Endothelial cell of umbilical vein (primary cell): ENCODE measurements at regions not wholly inside any gene's neighbourhood (a gene's known extent, or its start where the extent isn't known, plus 50 kb on each side); places are given as distances from the start of the nearest gene placed in this dataset.

Source experiments
- EZH2 ChIP-seq: IDR thresholded peaks from 2 replicates; pipeline ENCODE4 v1.6.1; 2012; ENCODE audit warnings: borderline replicate concordance, low read depth, mild to moderate bottlenecking, moderate library complexity, low read length, inconsistent platforms; ENCODE audit not compliant: severe bottlenecking
- MYC ChIP-seq: IDR thresholded peaks from one replicate; pipeline ENCODE4 v1.6.1; 2011; ENCODE audit warnings: mild to moderate bottlenecking, low read depth, low read length
- POLR2A ChIP-seq: IDR thresholded peaks from 2 replicates; pipeline ENCODE4 v1.6.1; 2012; ENCODE audit warnings: low read depth, mild to moderate bottlenecking, control low read depth, low read length
- POLR2AphosphoS5 ChIP-seq: IDR thresholded peaks from 2 replicates; pipeline ENCODE4 v1.6.1; 2012; ENCODE audit warnings: low read depth, mild to moderate bottlenecking, control low read depth, low read length, moderate library complexity; ENCODE audit not compliant: insufficient read depth
- TF ChIP-seq, protein P1 (sequence below), 2 donors: IDR thresholded peaks; 1 replicate in 1 of 2; 2 replicates in 1 of 2; pipeline ENCODE4 v1.5.1; 2011; ENCODE audit warnings: low read length in 2 of 2, mild to moderate bottlenecking in 2 of 2, moderate library complexity in 2 of 2, control low read depth in 1 of 2, inconsistent platforms in 1 of 2, low read depth in 1 of 2; ENCODE audit not compliant: insufficient read depth in 1 of 2; ENCODE audit errors: extremely low read depth in 1 of 2
- TF ChIP-seq, protein P2 (sequence below): IDR thresholded peaks from 2 replicates; pipeline ENCODE4 v1.6.1; 2011; ENCODE audit not compliant: insufficient read depth, insufficient read length

DNA sequence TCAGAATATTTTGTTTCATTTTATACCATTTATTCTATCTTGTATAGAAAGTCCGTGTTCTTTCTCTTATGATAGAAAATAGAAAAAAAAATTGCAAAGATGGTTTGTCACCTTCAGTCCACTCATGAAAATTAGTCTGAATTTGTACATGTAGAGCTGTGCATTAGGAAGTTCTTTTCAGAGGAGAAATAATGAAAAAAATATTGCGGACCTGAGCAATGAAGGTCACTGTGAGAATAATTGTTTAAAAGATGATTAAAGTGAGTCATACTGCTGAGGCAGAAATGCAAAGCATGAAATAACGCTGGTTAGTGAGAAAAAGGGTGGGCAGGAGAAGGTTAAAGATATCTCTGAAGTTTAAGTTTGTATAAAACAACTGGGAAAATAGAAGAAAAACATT is 431.1 kb downstream of the TMX3 start:
- TF ChIP-seq, protein P1, sequence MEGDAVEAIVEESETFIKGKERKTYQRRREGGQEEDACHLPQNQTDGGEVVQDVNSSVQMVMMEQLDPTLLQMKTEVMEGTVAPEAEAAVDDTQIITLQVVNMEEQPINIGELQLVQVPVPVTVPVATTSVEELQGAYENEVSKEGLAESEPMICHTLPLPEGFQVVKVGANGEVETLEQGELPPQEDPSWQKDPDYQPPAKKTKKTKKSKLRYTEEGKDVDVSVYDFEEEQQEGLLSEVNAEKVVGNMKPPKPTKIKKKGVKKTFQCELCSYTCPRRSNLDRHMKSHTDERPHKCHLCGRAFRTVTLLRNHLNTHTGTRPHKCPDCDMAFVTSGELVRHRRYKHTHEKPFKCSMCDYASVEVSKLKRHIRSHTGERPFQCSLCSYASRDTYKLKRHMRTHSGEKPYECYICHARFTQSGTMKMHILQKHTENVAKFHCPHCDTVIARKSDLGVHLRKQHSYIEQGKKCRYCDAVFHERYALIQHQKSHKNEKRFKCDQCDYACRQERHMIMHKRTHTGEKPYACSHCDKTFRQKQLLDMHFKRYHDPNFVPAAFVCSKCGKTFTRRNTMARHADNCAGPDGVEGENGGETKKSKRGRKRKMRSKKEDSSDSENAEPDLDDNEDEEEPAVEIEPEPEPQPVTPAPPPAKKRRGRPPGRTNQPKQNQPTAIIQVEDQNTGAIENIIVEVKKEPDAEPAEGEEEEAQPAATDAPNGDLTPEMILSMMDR (IDR thresholded peaks at IDR 0.05; ENCODE audit: extremely low read depth in 1 of 2, insufficient read depth in 1 of 2, low read depth in 1 of 2, low read length in 2 of 2), result no peak
- TF ChIP-seq POLR2A, result no peak
- TF ChIP-seq MYC, result no peak
- TF ChIP-seq POLR2AphosphoS5, result no peak
- no peak for TF ChIP-seq EZH2
- TF ChIP-seq, protein P2, sequence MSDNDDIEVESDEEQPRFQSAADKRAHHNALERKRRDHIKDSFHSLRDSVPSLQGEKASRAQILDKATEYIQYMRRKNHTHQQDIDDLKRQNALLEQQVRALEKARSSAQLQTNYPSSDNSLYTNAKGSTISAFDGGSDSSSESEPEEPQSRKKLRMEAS, result no peak
